B cell (primary cell): ENCODE measurements at regions not wholly inside any gene's neighbourhood (a gene's known extent, or its start where the extent isn't known, plus 50 kb on each side); places are given as distances from the start of the nearest gene placed in this dataset.

Source experiments
- ATAC-seq: fragments of 200-7000 bp; cut with Tn5 transposase; one replicate; pipeline ENCODE4 v1.10.0; 2021; ENCODE audit warnings: low read depth, mild to moderate bottlenecking, moderate number of reproducible peaks, moderate library complexity
- CTCF ChIA-PET: fragments of 350-600 bp; sonication (Branson Sonifier 250); formaldehyde crosslinking; loops from one replicate; lab custom pipeline; 2021; ENCODE audit warnings: antibody characterized with exemption, inconsistent platforms; lab: Charles Lee
- POLR2A ChIA-PET: fragments of 350-600 bp; sonication (Branson Sonifier 250); formaldehyde crosslinking; loops from one replicate; lab custom pipeline; 2021; ENCODE audit warnings: antibody characterized with exemption; lab: Charles Lee
- DNase-seq: peaks from one replicate; pipeline ENCODE4 v3.0.0; 2013
- H2AFZ ChIP-seq: 2 replicates; pipeline ENCODE4 v1.6.1; 2012; ENCODE audit warnings: mild to moderate bottlenecking, low read depth, low read length; ENCODE audit not compliant: insufficient read depth, poor library complexity, severe bottlenecking
- H3K27ac ChIP-seq, 2 donors: 1 replicate in 1 of 2; 2 replicates in 1 of 2; pipeline ENCODE4 v1.5.1; 2012 to 2013; ENCODE audit warnings: low read length in 2 of 2, mild to moderate bottlenecking in 2 of 2, moderate library complexity in 1 of 2
- H3K27me3 ChIP-seq, 4 experiments: fragments of 200-600 bp in 1 of 4; sonication (generic) in 1 of 4; replicated peaks in 1 of 4; 1 replicate in 2 of 4; 2 replicates in 2 of 4; pipeline versions ENCODE4 v1.6.1 to v1.7.0; 2013 to 2016; ENCODE audit warnings: low read length in 3 of 4, mild to moderate bottlenecking in 2 of 4, mixed read lengths in 1 of 4, moderate library complexity in 1 of 4; ENCODE audit not compliant: insufficient read depth in 4 of 4, control insufficient read depth in 3 of 4; ENCODE audit errors: control extremely low read depth in 1 of 4
- H3K36me3 ChIP-seq, 2 experiments: replicated peaks in 1 of 2; 1 replicate in 1 of 2; 2 replicates in 1 of 2; pipeline versions ENCODE4 v1.6.1 to v1.7.1; 2013; ENCODE audit warnings: low read length in 1 of 2; ENCODE audit not compliant: insufficient read depth in 2 of 2, control insufficient read depth in 1 of 2; ENCODE audit errors: control extremely low read depth in 1 of 2, extremely low read depth in 1 of 2
- H3K4me1 ChIP-seq, 2 donors: fragments of 200-600 bp in 1 of 2; sonication (generic) in 1 of 2; 1 replicate in 1 of 2; 2 replicates in 1 of 2; pipeline versions ENCODE4 v1.5.1 to v1.6.1; 2013 to 2017; ENCODE audit warnings: low read length in 2 of 2; ENCODE audit not compliant: control insufficient read depth in 2 of 2, insufficient read depth in 2 of 2
- H3K4me2 ChIP-seq: replicated peaks from 2 replicates; pipeline ENCODE3; 2012; ENCODE audit warnings: mild to moderate bottlenecking, low read depth, low read length; ENCODE audit not compliant: poor library complexity, severe bottlenecking
- H3K4me3 ChIP-seq, 5 experiments: fragments of 200-600 bp in 1 of 5; sonication (generic) in 1 of 5; 1 replicate in 3 of 5; 2 replicates in 2 of 5; pipeline versions ENCODE4 v1.5.1 to v1.7.0; 2011 to 2016; ENCODE audit warnings: low read length in 4 of 5, mild to moderate bottlenecking in 4 of 5, low read depth in 2 of 5, control low read depth in 1 of 5, moderate library complexity in 1 of 5; ENCODE audit not compliant: insufficient read depth in 1 of 5; ENCODE audit errors: control extremely low read depth in 1 of 5, extremely low read depth in 1 of 5
- H3K79me2 ChIP-seq: fragments of 200-600 bp; sonication (generic); one replicate; pipeline ENCODE4 v1.6.0; 2016; ENCODE audit warnings: low read length; ENCODE audit not compliant: control insufficient read depth, insufficient read depth
- H3K9ac ChIP-seq: fragments of 200-600 bp; sonication (generic); 2 replicates; pipeline ENCODE4 v1.6.1; 2017; ENCODE audit warnings: mild to moderate bottlenecking, low read length, moderate library complexity
- H3K9me3 ChIP-seq, 3 donors: one replicate each; pipeline versions ENCODE4 v1.6.1 to v1.7.1; 2013; ENCODE audit warnings: low read length in 2 of 3; ENCODE audit not compliant: control insufficient read depth in 2 of 3, insufficient read depth in 1 of 3; ENCODE audit errors: control extremely low read depth in 1 of 3
- H4K20me1 ChIP-seq: 2 replicates; pipeline ENCODE4 v1.6.0; 2012; ENCODE audit warnings: mild to moderate bottlenecking, low read length; ENCODE audit not compliant: insufficient read depth, control insufficient read depth, poor library complexity, severe bottlenecking
- H3K27ac Mint-ChIP-seq: one replicate; pipeline ENCODE4 v1.8.0; 2021; ENCODE audit warnings: mixed read lengths
- H3K27me3 Mint-ChIP-seq: one replicate; pipeline ENCODE4 v1.8.0; 2021; ENCODE audit warnings: mixed read lengths
- H3K4me1 Mint-ChIP-seq: one replicate; pipeline ENCODE4 v1.8.0; 2021; ENCODE audit warnings: mixed read lengths
- H3K4me3 Mint-ChIP-seq: one replicate; pipeline ENCODE4 v1.8.0; 2021; ENCODE audit warnings: mixed read lengths
- H3K9me3 Mint-ChIP-seq: one replicate; pipeline ENCODE4 v1.8.0; 2022; ENCODE audit warnings: mixed read lengths; ENCODE audit not compliant: insufficient read depth
- EZH2 ChIP-seq: IDR thresholded peaks from 2 replicates; pipeline ENCODE4 v1.6.1; 2012; ENCODE audit warnings: borderline replicate concordance, low read depth, mild to moderate bottlenecking, moderate library complexity, low read length; ENCODE audit not compliant: insufficient read depth, poor library complexity, severe bottlenecking
- WGBS: methylation state at CpG from one replicate; pipeline ENCODE4 v1.1.5; 2013; ENCODE audit warnings: missing lambda C conversion rate; ENCODE audit not compliant: insufficient coverage; 5-methylcytosine and 5-hydroxymethylcytosine counted together
- intact Hi-C: fragments of 100-400 bp; cut with micrococcal nuclease; formaldehyde crosslinking; loops from one replicate; pipeline ENCODE4 v1.10.0; 2022
- TF ChIP-seq, protein P1 (sequence below): fragments of 200-600 bp; IDR thresholded peaks from one replicate; pipeline ENCODE4 v1.8.0; 2022; ENCODE audit warnings: antibody characterized with exemption, mild to moderate bottlenecking

DNA sequence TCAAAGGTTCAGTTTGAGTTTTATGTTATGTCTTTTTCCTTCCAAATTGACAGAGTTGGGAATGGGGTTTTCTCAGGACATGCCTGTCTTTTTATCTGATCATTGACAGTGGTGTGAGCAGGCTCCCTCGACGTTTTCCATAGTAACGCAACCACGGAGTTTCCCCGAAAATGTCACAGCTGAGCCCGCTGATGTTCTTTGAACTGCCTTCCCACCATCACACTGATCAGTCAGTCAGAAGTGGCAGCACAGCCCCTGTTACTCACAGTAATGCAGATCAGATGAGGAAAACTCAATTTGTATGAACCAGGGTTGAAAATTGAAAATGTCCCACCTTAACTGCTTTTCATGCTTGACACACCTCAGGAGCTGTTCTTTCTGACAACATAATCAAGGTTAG is 210.4 kb downstream of the NECTIN3 start:
- Mint-ChIP-seq H3K4me1 (no peaks in the 10 kb centered on the region), H3K27me3 (no peaks in the 10 kb centered on the region), H3K27ac (no peak overlapping the region), H3K9me3 (no peaks in the 10 kb centered on the region), H3K4me3 (no peak overlapping the region)
- Histone ChIP-seq H3K4me2 (no peak overlapping the region), H3K9me3 (no peaks in the 10 kb centered on the region), H3K27ac (no peak overlapping the region), H3K27me3 (no peaks in the 10 kb centered on the region), H3K79me2 (no peaks in the 10 kb centered on the region), H3K4me3 (no peak overlapping the region), H4K20me1 (no peaks in the 10 kb centered on the region), H2AFZ (no peak overlapping the region), H3K9ac (no peak overlapping the region), H3K36me3 (no peaks in the 10 kb centered on the region), H3K4me1 (no peaks in the 10 kb centered on the region)
- ChIA-PET CTCF (no interaction called here), POLR2A (no interaction called here)
- no peak for TF ChIP-seq EZH2
- TF ChIP-seq, protein P1, sequence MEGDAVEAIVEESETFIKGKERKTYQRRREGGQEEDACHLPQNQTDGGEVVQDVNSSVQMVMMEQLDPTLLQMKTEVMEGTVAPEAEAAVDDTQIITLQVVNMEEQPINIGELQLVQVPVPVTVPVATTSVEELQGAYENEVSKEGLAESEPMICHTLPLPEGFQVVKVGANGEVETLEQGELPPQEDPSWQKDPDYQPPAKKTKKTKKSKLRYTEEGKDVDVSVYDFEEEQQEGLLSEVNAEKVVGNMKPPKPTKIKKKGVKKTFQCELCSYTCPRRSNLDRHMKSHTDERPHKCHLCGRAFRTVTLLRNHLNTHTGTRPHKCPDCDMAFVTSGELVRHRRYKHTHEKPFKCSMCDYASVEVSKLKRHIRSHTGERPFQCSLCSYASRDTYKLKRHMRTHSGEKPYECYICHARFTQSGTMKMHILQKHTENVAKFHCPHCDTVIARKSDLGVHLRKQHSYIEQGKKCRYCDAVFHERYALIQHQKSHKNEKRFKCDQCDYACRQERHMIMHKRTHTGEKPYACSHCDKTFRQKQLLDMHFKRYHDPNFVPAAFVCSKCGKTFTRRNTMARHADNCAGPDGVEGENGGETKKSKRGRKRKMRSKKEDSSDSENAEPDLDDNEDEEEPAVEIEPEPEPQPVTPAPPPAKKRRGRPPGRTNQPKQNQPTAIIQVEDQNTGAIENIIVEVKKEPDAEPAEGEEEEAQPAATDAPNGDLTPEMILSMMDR = no peak
- intact Hi-C loops = no loop called here
- no CpG with 5 or more reads among the region's 6 CpGs for WGBS
- DNase-seq (no peak), ATAC-seq (no peak)

DNA sequence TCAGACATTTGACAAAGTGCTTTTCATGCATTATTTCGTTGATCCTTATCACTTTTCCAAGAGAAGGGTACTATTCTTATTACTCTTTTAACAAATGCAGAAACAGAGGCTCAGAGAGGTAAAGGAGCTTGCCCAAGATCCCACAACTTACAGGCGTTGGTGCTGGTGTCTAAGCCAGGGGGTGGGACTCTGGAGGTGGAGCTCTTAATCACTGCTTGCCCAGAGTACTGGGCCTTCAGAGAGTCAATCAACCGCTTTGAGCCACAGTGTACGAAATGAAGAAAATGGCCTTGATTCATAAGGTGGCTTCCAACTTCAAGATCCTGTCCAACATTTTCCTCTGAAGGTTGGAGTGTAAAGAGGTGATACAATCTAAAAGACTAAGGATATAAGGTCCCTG is 211.5 kb downstream of the NECTIN3 start:
- Histone ChIP-seq H3K27ac (no peak overlapping the region), H3K36me3 (no peaks in the 10 kb centered on the region), H3K79me2 (no peaks in the 10 kb centered on the region), H2AFZ (no peak overlapping the region), H3K4me1 (no peaks in the 10 kb centered on the region), H3K27me3 (no peaks in the 10 kb centered on the region), H3K4me3 (no peak overlapping the region), H3K9me3 (no peaks in the 10 kb centered on the region), H3K9ac (no peak overlapping the region), H3K4me2 (no peak overlapping the region), H4K20me1 (no peaks in the 10 kb centered on the region)
- ChIA-PET CTCF (no interaction called here), POLR2A (no interaction called here)
- DNase-seq (no peak), ATAC-seq (no peak)
- intact Hi-C loops = no loop called here
- Mint-ChIP-seq H3K4me3 (no peak overlapping the region), H3K27ac (no peak overlapping the region), H3K27me3 (no peaks in the 10 kb centered on the region), H3K9me3 (no peaks in the 10 kb centered on the region), H3K4me1 (no peaks in the 10 kb centered on the region)
- TF ChIP-seq, protein P1 = no peak
- TF ChIP-seq EZH2 = no peak
- 83% methylated on average over 1 of the region's 4 CpGs for WGBS
